Subcutaneous abdominal adipose tissue (tissue), 5 donors: ENCODE measurements at regions not wholly inside any gene's neighbourhood (a gene's known extent, or its start where the extent isn't known, plus 50 kb on each side); places are given as distances from the start of the nearest gene placed in this dataset.
A peak's percentile ranks its signal among the peaks of the same experiment; 100 is the strongest.

Experiments
- H3K27ac ChIP-seq: one replicate; pipeline ENCODE4 v1.7.0; 2013; ENCODE audit warnings: low read depth, mild to moderate bottlenecking, inconsistent platforms, low read length, moderate library complexity
- H3K27me3 ChIP-seq, 5 donors: one replicate each; pipeline ENCODE4 v1.7.0; 2013; ENCODE audit warnings: low read length in 5 of 5, inconsistent platforms in 1 of 5; ENCODE audit not compliant: control insufficient read depth in 5 of 5, insufficient read depth in 4 of 5
- H3K36me3 ChIP-seq, 5 donors: one replicate each; pipeline ENCODE4 v1.7.0; 2013; ENCODE audit warnings: low read length in 5 of 5; ENCODE audit not compliant: control insufficient read depth in 5 of 5, insufficient read depth in 5 of 5
- H3K4me1 ChIP-seq, 5 donors: one replicate each; pipeline ENCODE4 v1.7.0; 2013; ENCODE audit warnings: low read length in 5 of 5, mild to moderate bottlenecking in 3 of 5, moderate library complexity in 1 of 5; ENCODE audit not compliant: control insufficient read depth in 5 of 5, insufficient read depth in 5 of 5
- H3K4me3 ChIP-seq, 5 donors: one replicate each; pipeline ENCODE4 v1.7.0; 2013; ENCODE audit warnings: low read length in 5 of 5, low read depth in 1 of 5
- H3K9ac ChIP-seq, 5 donors: one replicate each; pipeline ENCODE4 v1.7.0; 2013; ENCODE audit warnings: low read length in 5 of 5, mild to moderate bottlenecking in 4 of 5, moderate library complexity in 3 of 5
- H3K9me3 ChIP-seq, 5 donors: one replicate each; pipeline ENCODE4 v1.7.0; 2013; ENCODE audit warnings: low read length in 5 of 5; ENCODE audit not compliant: control insufficient read depth in 5 of 5
- donor health status: healthy.
- donor health status: healthy.
- donor health status: healthy.
- donor health status: healthy.
- donor health status: healthy.

- Histone ChIP-seq H3K27me3 (peaks cover 0 to 12% (median 7%) of the 10 kb centered on the region in 5 donors), H3K27ac (no peak overlapping the region), H3K9ac (no peak overlapping the region), H3K36me3 (no peaks in the 10 kb centered on the region), H3K9me3 (peaks cover 0 to 6% (median 0%) of the 10 kb centered on the region in 5 donors), H3K4me3 (no peak overlapping the region), H3K4me1 (peaks cover 0 to 20% (median 0%) of the 10 kb centered on the region in 5 donors)
Observed at GRCh38 chr1:30196457-30196856, 526.9 kb downstream of the MATN1 start.

GRCh38 chr1:30195424-30196134 is 527.8 kb downstream of the MATN1 start:
- no peak overlapping the region for H3K27ac ChIP-seq
- H3K4me1 ChIP-seq: peaks cover 0 to 29% (median 8%) of the 10 kb centered on the region in 5 donors
- H3K9me3 ChIP-seq: peaks cover 0 to 6% (median 0%) of the 10 kb centered on the region in 5 donors
- no peak overlapping the region for H3K4me3 ChIP-seq
- H3K9ac ChIP-seq: no peak overlapping the region
- peaks cover 0 to 12% (median 7%) of the 10 kb centered on the region in 5 donors for H3K27me3 ChIP-seq
- H3K36me3 ChIP-seq: no peaks in the 10 kb centered on the region

- H3K4me3 ChIP-seq: no peak overlapping the region
- no peaks in the 10 kb centered on the region for H3K36me3 ChIP-seq
- H3K27ac ChIP-seq: no peak overlapping the region
- H3K27me3 ChIP-seq: peaks cover 0 to 12% (median 7%) of the 10 kb centered on the region in 5 donors
- H3K9me3 ChIP-seq: peaks cover 0 to 2% (median 0%) of the 10 kb centered on the region in 5 donors
- peaks cover 0 to 36% (median 10%) of the 10 kb centered on the region in 5 donors for H3K4me1 ChIP-seq
- H3K9ac ChIP-seq: no peak overlapping the region
Observed at GRCh38 chr1:30194741-30195423, 528.5 kb downstream of the MATN1 start.

GRCh38 chr1:30194046-30194619 is 529.3 kb downstream of the MATN1 start:
- Histone ChIP-seq H3K27ac (no peak overlapping the region), H3K9ac (no peak overlapping the region), H3K9me3 (no peaks in the 10 kb centered on the region), H3K36me3 (no peaks in the 10 kb centered on the region), H3K4me1 (peaks cover 0 to 36% (median 10%) of the 10 kb centered on the region in 5 donors), H3K4me3 (no peak overlapping the region), H3K27me3 (peaks cover 0 to 12% (median 7%) of the 10 kb centered on the region in 5 donors)

- Histone ChIP-seq H3K9me3 (no peaks in the 10 kb centered on the region), H3K27ac (no peak overlapping the region), H3K4me1 (peaks cover 0 to 36% (median 10%) of the 10 kb centered on the region in 5 donors), H3K4me3 (no peak overlapping the region), H3K36me3 (no peaks in the 10 kb centered on the region), H3K9ac (no peak overlapping the region), H3K27me3 (peaks cover 0 to 12% (median 7%) of the 10 kb centered on the region in 5 donors)
Observed at GRCh38 chr1:30192969-30193630, 530.3 kb downstream of the MATN1 start.

GRCh38 chr1:30191154-30191702 is 532.2 kb downstream of the MATN1 start:
- Histone ChIP-seq H3K9me3 (no peaks in the 10 kb centered on the region), H3K27me3 (peaks cover 0 to 13% (median 4%) of the 10 kb centered on the region in 5 donors), H3K36me3 (no peaks in the 10 kb centered on the region), H3K9ac (no peak overlapping the region), H3K4me1 (peaks cover 0 to 20% (median 10%) of the 10 kb centered on the region in 5 donors), H3K27ac (peak overlapping the region; percentile 50), H3K4me3 (no peak overlapping the region)

GRCh38 chr1:30190511-30191153 is 532.8 kb downstream of the MATN1 start:
- Histone ChIP-seq H3K4me1 (peaks cover 0 to 20% (median 10%) of the 10 kb centered on the region in 5 donors), H3K27ac (peak overlapping the region; percentile 50), H3K9me3 (no peaks in the 10 kb centered on the region), H3K4me3 (no peak overlapping the region), H3K36me3 (no peaks in the 10 kb centered on the region), H3K9ac (no peak overlapping the region), H3K27me3 (peaks cover 0 to 16% (median 9%) of the 10 kb centered on the region in 5 donors)

GRCh38 chr1:30189818-30190500 is 533.4 kb downstream of the MATN1 start:
- Histone ChIP-seq H3K27ac (no peak overlapping the region), H3K9ac (no peak overlapping the region), H3K4me1 (peaks cover 0 to 20% (median 10%) of the 10 kb centered on the region in 5 donors), H3K4me3 (no peak overlapping the region), H3K27me3 (peaks cover 4 to 14% (median 12%) of the 10 kb centered on the region in 5 donors), H3K9me3 (no peaks in the 10 kb centered on the region), H3K36me3 (no peaks in the 10 kb centered on the region)

GRCh38 chr1:30188999-30189398 is 534.4 kb downstream of the MATN1 start:
- H3K9ac ChIP-seq: no peak overlapping the region
- no peak overlapping the region for H3K27ac ChIP-seq
- no peaks in the 10 kb centered on the region for H3K36me3 ChIP-seq
- H3K4me3 ChIP-seq: no peak overlapping the region
- peaks cover 6 to 18% (median 12%) of the 10 kb centered on the region in 5 donors for H3K27me3 ChIP-seq
- peaks cover 0 to 17% (median 10%) of the 10 kb centered on the region in 5 donors for H3K4me1 ChIP-seq
- no peaks in the 10 kb centered on the region for H3K9me3 ChIP-seq
